ENCODE measurements at regions not wholly inside any gene's neighbourhood (a gene's known extent, or its start where the extent isn't known, plus 50 kb on each side); places are given as distances from the start of the nearest gene placed in this dataset.

DNA sequence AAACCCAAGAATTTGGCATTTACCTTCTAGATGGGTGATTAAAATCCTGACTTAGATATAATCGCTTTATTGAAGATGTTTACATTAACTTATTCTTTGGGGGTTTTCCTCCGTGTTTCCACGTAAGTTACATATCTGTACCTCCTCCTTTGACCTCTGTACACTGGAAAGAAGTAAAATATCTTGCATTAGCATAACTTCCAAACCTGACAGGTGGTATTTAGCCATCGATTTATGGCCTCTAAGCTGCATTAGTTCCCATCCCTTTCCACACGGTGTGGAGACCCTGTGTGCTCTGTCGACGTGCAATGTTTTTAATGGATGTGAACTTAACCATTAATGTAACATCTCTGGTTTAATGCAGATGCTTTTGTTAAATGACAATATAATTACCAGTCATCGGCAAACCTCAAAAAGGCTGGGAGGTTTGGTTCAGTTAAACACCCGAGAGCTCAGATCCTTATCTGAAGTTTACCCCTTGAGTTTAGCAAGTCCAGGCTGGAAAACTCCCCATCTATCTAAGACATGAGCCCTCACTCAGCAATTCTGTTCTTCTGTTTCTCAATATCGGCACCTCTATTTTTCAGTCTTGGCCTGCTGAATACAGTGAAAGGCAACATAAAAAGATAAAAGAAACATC lies 295.2 kb downstream of the GATA3 start:
- H4K20me1 ChIP-seq (ENCODE audit: insufficient read depth, poor library complexity, severe bottlenecking) = no peaks in the 10 kb centered on the region
- TF ChIP-seq EZH2phosphoT487 (IDR thresholded peaks at IDR 0.05; ENCODE audit: low read depth, severe bottlenecking, unreplicated experiment) (no peak), EZH2 (IDR thresholded peaks at IDR 0.05; ENCODE audit: borderline replicate concordance) (no peak)
- TF ChIP-seq, protein P1, sequence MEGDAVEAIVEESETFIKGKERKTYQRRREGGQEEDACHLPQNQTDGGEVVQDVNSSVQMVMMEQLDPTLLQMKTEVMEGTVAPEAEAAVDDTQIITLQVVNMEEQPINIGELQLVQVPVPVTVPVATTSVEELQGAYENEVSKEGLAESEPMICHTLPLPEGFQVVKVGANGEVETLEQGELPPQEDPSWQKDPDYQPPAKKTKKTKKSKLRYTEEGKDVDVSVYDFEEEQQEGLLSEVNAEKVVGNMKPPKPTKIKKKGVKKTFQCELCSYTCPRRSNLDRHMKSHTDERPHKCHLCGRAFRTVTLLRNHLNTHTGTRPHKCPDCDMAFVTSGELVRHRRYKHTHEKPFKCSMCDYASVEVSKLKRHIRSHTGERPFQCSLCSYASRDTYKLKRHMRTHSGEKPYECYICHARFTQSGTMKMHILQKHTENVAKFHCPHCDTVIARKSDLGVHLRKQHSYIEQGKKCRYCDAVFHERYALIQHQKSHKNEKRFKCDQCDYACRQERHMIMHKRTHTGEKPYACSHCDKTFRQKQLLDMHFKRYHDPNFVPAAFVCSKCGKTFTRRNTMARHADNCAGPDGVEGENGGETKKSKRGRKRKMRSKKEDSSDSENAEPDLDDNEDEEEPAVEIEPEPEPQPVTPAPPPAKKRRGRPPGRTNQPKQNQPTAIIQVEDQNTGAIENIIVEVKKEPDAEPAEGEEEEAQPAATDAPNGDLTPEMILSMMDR (IDR thresholded peaks at IDR 0.05; ENCODE audit: poor library complexity) = no peak
- no peaks in the 10 kb centered on the region for H3K36me3 ChIP-seq (replicated peaks; ENCODE audit: insufficient read depth, low read depth)
- H3K4me3 ChIP-seq = no peak overlapping the region
- peak overlapping the region; percentile 52 for H3K4me2 ChIP-seq
- DNase-seq (ENCODE audit: low spot score) = peak; percentile 11
- peak overlapping the region; percentile 21 for H2AFZ ChIP-seq
- 37% methylated on average over 10 of the region's 10 CpGs for WGBS (ENCODE audit: low lambda C conversion rate, missing lambda C conversion rate)
- no peaks in the 10 kb centered on the region for H3K9me3 ChIP-seq (ENCODE audit: low read depth)
- peak overlapping the region; percentile 41 for H3K27ac ChIP-seq
- no peaks in the 10 kb centered on the region for H3K79me2 ChIP-seq
- H3K9me2 ChIP-seq (replicated peaks; ENCODE audit: insufficient read depth) = no peaks in the 10 kb centered on the region
- peaks cover 3% of the 10 kb centered on the region for H3K4me1 ChIP-seq (ENCODE audit: insufficient read depth)
- H3K27me3 ChIP-seq = peaks cover 3% of the 10 kb centered on the region

DNA sequence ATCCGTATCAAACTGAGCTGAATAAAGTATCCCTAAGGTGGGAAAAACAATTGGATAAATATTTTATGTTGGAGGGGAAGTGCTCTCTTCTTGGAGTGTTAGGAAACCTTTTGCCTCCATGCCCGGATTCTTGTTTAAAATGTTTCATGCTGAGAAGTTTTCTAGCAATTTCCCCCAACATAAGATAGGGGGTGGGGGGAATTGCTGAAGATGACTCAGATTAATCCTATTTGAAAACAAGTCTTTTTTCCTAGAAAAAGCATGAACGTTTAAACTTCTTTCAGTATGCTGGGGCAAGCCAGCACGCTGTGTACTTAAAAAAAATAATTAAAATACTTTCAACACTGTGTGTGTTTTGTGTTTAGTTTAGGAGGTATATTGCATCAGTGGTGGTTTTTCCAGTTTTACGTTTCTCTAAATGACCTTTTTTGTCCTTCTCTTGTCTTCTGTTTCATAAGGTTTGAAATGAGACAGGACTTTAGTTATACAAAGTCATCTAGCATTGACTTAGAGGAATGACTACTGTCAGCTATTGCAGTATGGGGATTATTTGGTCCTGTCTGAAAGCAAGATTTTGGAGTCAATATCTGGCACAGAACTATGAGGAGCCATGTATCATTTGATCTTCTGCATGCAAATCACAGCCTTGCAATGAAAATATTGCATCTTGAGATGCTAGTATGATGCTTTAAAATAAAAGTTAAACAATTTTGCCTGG lies 295.9 kb downstream of the GATA3 start:
- Histone ChIP-seq H4K20me1 (ENCODE audit: insufficient read depth, poor library complexity, severe bottlenecking) (no peaks in the 10 kb centered on the region), H3K9me3 (ENCODE audit: low read depth) (no peaks in the 10 kb centered on the region), H3K79me2 (no peaks in the 10 kb centered on the region), H3K4me3 (no peak overlapping the region), H3K27ac (peak overlapping the region; percentile 41), H3K4me1 (ENCODE audit: insufficient read depth) (peaks cover 3% of the 10 kb centered on the region), H3K27me3 (peaks cover 3% of the 10 kb centered on the region), H2AFZ (peak overlapping the region; percentile 21), H3K9me2 (replicated peaks; ENCODE audit: insufficient read depth) (no peaks in the 10 kb centered on the region), H3K36me3 (replicated peaks; ENCODE audit: insufficient read depth, low read depth) (no peaks in the 10 kb centered on the region), H3K4me2 (peak overlapping the region; percentile 52)
- peak; percentile 19 for DNase-seq (ENCODE audit: low spot score)
- TF ChIP-seq, protein P1 (IDR thresholded peaks at IDR 0.05; ENCODE audit: poor library complexity) = no peak
- TF ChIP-seq EZH2 (IDR thresholded peaks at IDR 0.05; ENCODE audit: borderline replicate concordance) (no peak), EZH2phosphoT487 (IDR thresholded peaks at IDR 0.05; ENCODE audit: low read depth, severe bottlenecking, unreplicated experiment) (no peak)
- WGBS (ENCODE audit: low lambda C conversion rate, missing lambda C conversion rate) = 36% methylated on average over 5 of the region's 5 CpGs

DNA sequence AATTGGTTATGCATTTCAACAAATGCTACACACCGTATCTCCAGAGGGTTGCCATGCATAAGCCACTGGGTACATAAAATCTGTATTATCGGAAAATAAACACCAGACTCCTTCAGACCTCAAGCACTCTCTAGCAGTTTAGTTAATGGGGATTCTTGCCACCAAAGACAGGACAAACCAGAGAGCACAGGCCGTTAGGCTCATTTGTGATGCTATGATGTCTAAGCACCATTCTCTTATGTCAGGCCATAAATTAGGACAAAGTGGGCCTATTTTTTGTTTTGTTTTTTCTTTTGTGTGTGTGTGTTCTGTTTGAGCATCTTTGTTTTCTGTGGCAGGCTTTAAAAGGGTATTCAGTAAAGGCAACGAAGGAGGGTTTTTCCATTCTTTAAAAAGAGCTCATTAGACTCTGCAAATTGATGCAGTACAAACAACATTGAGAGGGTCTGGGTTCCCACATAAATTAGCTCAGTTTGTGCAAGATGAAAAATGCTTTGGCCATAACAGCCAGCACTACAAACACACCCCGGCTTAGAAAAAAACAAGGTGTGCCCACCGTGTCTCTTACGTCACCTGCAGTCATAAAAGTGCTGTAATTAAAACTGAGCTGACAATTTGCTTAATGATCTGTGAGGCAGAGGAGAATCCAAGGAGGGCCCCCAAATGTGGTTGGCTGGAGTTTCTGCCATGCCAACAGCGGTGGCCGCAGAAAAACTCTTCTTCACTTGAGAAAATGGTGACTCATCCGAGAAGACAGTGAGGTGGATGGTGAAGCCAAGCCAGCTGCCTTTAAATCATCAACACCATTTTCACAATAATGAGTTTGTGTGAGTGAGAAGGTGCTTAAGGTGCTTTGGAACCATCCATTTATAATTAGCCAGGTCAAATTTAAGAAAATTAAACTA lies 297.9 kb downstream of the GATA3 start:
- peaks cover 3% of the 10 kb centered on the region for H3K4me1 ChIP-seq (ENCODE audit: insufficient read depth)

More for the DNA sequence above, 297.9 kb downstream of the GATA3 start:
- Histone ChIP-seq H4K20me1 (ENCODE audit: insufficient read depth, poor library complexity, severe bottlenecking) (no peaks in the 10 kb centered on the region), H3K79me2 (no peaks in the 10 kb centered on the region), H3K27ac (no peak overlapping the region), H3K9me2 (replicated peaks; ENCODE audit: insufficient read depth) (no peaks in the 10 kb centered on the region), H2AFZ (no peak overlapping the region), H3K4me2 (no peak overlapping the region), H3K4me3 (no peak overlapping the region), H3K9me3 (ENCODE audit: low read depth) (no peaks in the 10 kb centered on the region), H3K36me3 (replicated peaks; ENCODE audit: insufficient read depth, low read depth) (no peaks in the 10 kb centered on the region), H3K27me3 (peaks cover 3% of the 10 kb centered on the region)
- no peak for DNase-seq (ENCODE audit: low spot score)
- WGBS (ENCODE audit: low lambda C conversion rate, missing lambda C conversion rate) = 78% methylated on average over 10 of the region's 10 CpGs
- TF ChIP-seq EZH2phosphoT487 (IDR thresholded peaks at IDR 0.05; ENCODE audit: low read depth, severe bottlenecking, unreplicated experiment) (no peak), EZH2 (IDR thresholded peaks at IDR 0.05; ENCODE audit: borderline replicate concordance) (no peak)
- TF ChIP-seq, protein P1 (IDR thresholded peaks at IDR 0.05; ENCODE audit: poor library complexity) = no peak
